Ectodermal cell (in vitro differentiated cells): ENCODE measurements at regions not wholly inside any gene's neighbourhood (a gene's known extent, or its start where the extent isn't known, plus 50 kb on each side); places are given as distances from the start of the nearest gene placed in this dataset.

ENCODE experiments used
- H3K27ac ChIP-seq: 2 replicates; pipeline ENCODE4 v1.7.0; 2013; ENCODE audit warnings: mild to moderate bottlenecking, low read depth, low read length; ENCODE audit not compliant: insufficient read depth, poor library complexity, severe bottlenecking
- H3K27me3 ChIP-seq: 2 replicates; pipeline ENCODE4 v1.7.0; 2013; ENCODE audit warnings: mild to moderate bottlenecking, low read length; ENCODE audit not compliant: insufficient read depth, control insufficient read depth, poor library complexity, severe bottlenecking
- H3K36me3 ChIP-seq: one replicate; pipeline ENCODE4 v1.7.0; 2013; ENCODE audit warnings: low read length; ENCODE audit not compliant: control insufficient read depth, insufficient read depth
- H3K4me1 ChIP-seq: one replicate; pipeline ENCODE4 v1.7.0; 2013; ENCODE audit warnings: low read length; ENCODE audit not compliant: control insufficient read depth, insufficient read depth
- H3K4me3 ChIP-seq: 2 replicates; pipeline ENCODE4 v1.7.0; 2013; ENCODE audit warnings: low read depth, low read length, control low read depth; ENCODE audit not compliant: insufficient read depth
- H3K9me3 ChIP-seq: 2 replicates; pipeline ENCODE4 v1.7.0; 2013; ENCODE audit warnings: mild to moderate bottlenecking, low read length, moderate library complexity; ENCODE audit not compliant: control insufficient read depth
- WGBS, 2 experiments: methylation state at CpG; one replicate each; pipeline ENCODE4 v1.1.7; 2013; ENCODE audit warnings: missing lambda C conversion rate in 2 of 2; 5-methylcytosine and 5-hydroxymethylcytosine counted together

DNA sequence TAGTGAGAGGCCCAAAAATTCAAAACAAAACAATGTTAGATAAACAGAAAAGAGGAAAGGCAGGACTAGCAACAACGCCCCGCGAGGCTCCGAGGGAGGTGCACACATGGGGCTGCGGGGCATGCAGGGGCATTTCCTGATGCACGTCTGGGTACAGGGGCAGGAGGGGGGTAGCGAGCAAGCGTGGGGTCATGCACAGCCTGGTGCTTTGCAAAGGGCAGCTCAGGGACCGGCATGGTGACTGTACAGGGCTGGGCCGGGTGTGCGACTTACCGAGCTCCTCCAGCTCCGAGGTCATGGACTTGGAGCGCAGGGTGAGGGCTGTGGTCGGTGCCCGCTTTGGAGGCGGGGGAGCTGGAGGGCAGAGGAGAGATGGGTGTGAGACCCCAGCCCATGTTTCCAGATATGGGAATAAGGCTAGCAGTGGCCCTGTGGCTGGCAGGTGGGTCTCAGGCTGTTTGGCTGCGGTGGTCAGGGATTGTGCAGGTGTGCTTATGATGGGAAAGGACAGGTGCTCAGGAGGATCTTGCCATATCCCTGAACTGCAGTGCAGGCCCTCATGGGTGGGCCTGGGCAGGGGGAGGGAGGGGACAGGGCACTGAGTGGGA is 103.7 kb downstream of the CTTN start:
- 94 to 96% methylated on average over 18 of the region's 18 CpGs for WGBS, 2 experiments
- no peak overlapping the region for H3K4me3 ChIP-seq
- H3K36me3 ChIP-seq, result no peaks in the 10 kb centered on the region
- no peak overlapping the region for H3K27ac ChIP-seq
- H3K27me3 ChIP-seq, result no peaks in the 10 kb centered on the region
- no peaks in the 10 kb centered on the region for H3K9me3 ChIP-seq
- H3K4me1 ChIP-seq, result peaks cover 43% of the 10 kb centered on the region

DNA sequence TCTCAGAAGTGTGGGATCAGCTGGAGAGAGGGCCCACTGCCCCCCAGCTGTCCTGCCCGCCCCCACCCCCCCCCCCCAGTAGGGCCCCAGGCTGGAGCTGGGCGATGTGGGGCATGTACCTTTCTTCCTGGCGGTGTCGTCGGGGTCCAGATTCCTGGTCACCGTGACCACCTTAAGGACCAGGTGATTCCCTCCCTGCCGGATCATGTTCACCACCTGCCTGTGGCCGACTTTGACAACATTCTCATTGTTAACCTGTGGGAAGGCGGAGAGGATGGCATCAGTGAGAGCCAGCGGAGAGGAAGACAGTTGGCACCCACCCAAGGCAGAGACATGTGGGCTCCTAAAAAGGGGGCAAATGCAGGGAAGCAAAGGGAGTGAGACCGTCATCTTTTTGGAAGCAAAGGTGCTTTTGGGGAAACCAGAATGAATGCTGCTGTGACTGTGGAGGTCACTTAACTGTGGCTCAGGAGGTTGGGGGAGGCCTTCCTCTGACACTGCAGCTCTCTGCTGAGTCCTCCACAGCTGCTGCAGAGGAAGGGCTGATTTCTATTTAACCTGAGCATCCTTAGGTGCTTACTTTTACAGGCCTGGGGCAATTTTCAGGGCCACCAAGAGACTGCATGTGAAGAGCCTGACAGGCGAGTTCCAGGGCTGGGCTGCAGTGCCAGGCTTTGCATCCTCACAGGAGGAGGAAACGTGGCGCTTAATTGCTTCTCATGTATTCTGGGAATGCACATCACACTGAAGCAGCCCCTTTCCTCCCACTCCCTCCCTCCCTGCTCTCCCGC is 104.5 kb downstream of the CTTN start:
- Histone ChIP-seq H3K36me3 (no peaks in the 10 kb centered on the region), H3K27me3 (no peaks in the 10 kb centered on the region), H3K4me1 (peaks cover 35% of the 10 kb centered on the region), H3K9me3 (no peaks in the 10 kb centered on the region), H3K4me3 (no peak overlapping the region), H3K27ac (no peak overlapping the region)
- 84 to 86% methylated on average over 14 to 15 of the region's 15 CpGs for WGBS, 2 experiments

DNA sequence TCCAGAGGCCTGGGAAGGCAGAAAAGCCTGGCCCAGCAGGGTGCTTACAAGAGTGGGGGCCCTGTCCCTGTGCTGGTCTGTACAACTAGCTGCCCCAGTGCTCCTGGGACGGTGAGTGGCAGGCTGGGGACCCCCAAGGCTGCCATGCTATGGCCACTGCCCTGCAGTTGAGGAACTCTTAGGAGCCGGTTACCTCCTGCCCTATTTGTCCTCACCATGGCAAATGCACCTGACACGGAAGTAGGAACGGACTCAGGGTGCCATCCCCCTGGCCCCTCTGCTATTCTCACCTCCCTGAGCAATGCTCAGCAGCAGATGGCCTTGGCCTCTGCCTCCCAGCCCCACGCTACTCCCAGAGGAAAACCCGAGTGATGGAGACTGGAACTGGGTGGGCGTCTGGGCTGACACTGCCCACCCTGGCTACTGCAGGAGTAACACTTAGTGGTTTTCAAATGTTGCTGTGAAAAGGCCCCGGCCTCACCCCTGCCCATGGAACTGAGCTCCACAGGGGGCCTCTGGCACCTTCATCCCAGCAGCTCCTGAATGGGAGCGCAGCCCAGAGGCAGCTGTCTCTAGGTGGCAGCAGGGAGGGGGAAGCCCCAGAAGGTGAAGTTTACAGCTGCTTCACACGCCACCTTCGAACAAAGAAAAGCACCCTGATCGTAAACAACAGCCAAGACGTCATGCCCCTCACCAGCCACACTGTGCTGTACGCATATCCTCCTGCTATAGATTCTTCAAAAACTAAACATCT is 105.3 kb downstream of the CTTN start:
- Histone ChIP-seq H3K4me3 (no peak overlapping the region), H3K9me3 (no peaks in the 10 kb centered on the region), H3K36me3 (no peaks in the 10 kb centered on the region), H3K4me1 (peaks cover 33% of the 10 kb centered on the region), H3K27me3 (no peaks in the 10 kb centered on the region), H3K27ac (no peak overlapping the region)
- 78 to 83% methylated on average over 14 of the region's 14 CpGs for whole genome bisulfite sequencing, 2 experiments

DNA sequence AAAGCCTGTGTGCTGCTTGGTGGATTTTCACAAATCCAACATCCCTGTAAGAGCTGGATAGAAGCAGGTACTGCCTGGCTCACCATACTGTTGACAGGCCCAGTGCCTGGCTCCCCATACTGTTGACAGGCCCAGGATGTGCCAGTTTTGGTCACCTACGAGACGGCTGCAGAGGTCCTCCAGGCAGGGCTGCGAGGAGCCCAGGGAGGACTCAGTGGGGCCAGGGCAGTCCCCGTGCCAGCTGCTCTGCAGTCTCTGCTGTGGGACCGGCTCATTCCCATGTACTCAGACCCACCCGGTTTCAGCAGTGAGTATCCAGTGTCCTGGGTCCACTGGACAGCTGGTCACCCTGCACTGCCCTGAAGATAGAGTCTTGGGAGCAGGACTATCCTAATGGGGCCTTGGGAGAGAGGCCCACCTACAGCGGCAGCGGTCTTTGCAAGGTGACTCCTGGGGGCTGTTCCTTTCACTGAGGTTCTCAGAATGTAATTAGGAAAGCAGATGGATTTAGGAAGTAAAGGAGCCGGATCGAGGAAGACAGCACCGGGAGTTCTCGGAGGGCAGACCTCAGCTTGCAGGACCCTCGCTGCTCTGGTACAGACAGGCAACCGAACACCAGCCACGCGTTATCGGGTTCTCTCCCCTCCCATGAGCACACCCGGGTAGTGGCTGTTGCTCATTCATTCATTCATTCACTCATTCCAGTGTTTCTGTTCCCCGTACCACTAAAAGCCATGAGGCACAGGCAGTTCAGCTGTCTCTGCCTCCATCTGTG is 106.1 kb downstream of the CTTN start:
- H3K9me3 ChIP-seq, result no peaks in the 10 kb centered on the region
- H3K27ac ChIP-seq, result no peak overlapping the region
- H3K4me3 ChIP-seq, result no peak overlapping the region
- H3K36me3 ChIP-seq, result no peaks in the 10 kb centered on the region
- H3K27me3 ChIP-seq, result no peaks in the 10 kb centered on the region
- WGBS, 2 experiments, result 93% methylated on average over 19 of the region's 19 CpGs
- H3K4me1 ChIP-seq, result peaks cover 33% of the 10 kb centered on the region

DNA sequence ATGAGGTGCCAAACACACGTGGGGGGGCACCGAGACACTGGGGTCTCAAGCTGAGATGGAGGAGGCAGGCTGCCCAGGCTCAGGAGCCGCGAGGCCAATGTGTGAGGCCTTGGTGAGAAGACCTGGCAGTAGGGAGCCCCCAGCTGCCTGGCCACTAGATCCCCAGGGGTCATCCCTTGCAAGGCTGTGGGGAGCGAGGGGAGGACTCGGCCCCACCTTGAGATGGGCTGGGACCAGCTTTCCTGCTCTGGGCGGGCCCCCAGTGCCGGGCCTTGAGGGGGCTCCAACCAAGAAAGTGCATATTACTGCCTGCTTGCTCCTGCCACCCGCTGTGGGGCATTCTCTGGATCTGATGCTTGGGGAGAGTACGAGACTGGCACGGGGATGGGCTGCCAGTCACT is 107.0 kb downstream of the CTTN start:
- H3K4me3 ChIP-seq, result no peak overlapping the region
- no peak overlapping the region for H3K27ac ChIP-seq
- no peaks in the 10 kb centered on the region for H3K27me3 ChIP-seq
- peaks cover 30% of the 10 kb centered on the region for H3K4me1 ChIP-seq
- H3K36me3 ChIP-seq, result no peaks in the 10 kb centered on the region
- WGBS, 2 experiments, result 88 to 89% methylated on average over 11 of the region's 11 CpGs
- no peaks in the 10 kb centered on the region for H3K9me3 ChIP-seq

DNA sequence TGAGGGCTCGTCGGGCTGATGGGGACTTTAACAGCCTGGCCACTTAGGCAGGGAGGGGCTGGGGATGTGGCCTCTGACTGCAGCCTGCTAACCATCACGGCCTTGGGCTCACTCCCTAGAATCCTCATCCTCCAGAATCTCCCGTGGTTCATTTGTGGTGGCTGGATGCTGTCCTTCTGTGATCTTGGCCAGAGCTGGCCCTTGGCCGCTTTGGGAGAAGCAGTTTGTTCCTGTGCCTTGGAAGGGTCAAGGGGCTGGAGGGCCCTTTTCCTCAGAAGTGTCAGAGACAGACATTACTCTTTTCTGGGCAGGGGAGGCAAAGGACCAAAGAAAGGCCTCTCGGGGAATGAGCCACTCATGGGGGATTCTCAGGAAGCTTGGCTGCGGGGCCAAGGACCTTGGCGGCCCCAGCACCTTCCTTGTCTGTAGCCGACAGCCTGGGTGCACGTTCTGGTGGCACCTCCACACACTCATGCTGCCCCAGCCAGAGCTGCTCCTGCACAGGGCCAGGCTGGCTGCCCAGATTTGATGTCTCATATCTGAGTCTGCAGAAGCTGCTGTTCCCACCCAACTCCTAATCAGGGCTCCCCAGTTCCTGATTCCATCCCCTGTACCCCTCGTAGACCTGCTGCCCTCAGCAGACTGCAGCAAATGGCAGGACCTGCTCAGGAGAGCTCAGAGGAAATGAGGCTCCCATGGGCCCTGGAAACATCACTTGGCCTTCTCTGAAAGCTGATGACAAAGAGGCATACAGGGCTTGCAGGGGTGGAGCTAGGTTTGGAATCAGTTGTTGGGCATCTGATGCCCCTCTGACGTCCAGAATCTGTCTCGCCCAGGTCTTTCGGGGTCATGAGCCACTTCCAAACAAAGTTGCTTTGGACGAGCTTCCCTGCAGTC is 107.7 kb downstream of the CTTN start:
- 92 to 94% methylated on average over 15 of the region's 15 CpGs for WGBS, 2 experiments
- H3K4me1 ChIP-seq, result peaks cover 23% of the 10 kb centered on the region
- no peaks in the 10 kb centered on the region for H3K27me3 ChIP-seq
- no peaks in the 10 kb centered on the region for H3K36me3 ChIP-seq
- H3K27ac ChIP-seq, result no peak overlapping the region
- H3K4me3 ChIP-seq, result no peak overlapping the region
- H3K9me3 ChIP-seq, result no peaks in the 10 kb centered on the region

DNA sequence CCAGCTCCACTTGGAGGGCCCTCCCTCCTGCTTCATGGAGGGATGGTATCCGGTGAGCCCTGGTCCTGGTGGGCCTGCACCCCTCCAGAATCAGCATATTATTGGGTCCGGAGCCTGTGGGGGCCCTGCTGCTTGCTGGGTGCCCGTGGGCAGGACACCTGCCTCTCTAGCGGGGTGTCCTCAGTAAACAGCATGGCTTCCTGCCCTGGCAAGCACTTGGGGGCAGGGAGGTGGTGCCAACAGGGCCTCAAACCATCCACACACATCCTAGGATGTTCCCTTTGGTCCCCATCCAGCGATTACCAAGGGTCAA is 108.3 kb downstream of the CTTN start:
- Histone ChIP-seq H3K36me3 (no peaks in the 10 kb centered on the region), H3K4me3 (no peak overlapping the region), H3K27me3 (no peaks in the 10 kb centered on the region), H3K9me3 (no peaks in the 10 kb centered on the region), H3K4me1 (peaks cover 20% of the 10 kb centered on the region), H3K27ac (no peak overlapping the region)
- WGBS, 2 experiments, result 94 to 95% methylated on average over 5 of the region's 5 CpGs

DNA sequence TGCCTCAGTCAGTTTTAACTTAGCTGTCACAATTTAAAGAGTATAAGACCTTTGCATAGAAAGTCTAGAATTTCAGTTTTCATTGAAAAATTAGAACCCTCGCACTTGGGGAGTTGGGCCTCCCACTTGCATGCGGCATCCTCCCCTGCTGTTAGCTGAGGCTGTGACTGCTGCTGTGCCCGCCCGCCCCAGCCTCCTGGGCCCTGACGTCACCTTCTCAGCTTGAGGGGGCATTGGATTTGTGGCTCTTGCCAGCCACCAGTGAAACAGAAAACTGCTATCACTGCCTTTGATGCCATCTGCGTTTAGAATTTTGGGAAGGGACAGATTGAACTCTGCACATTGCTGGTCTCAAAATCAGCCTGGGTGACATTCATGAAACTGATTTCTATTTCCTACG is 108.7 kb downstream of the CTTN start:
- no peak overlapping the region for H3K27ac ChIP-seq
- H3K27me3 ChIP-seq, result no peaks in the 10 kb centered on the region
- no peaks in the 10 kb centered on the region for H3K36me3 ChIP-seq
- H3K4me3 ChIP-seq, result no peak overlapping the region
- H3K9me3 ChIP-seq, result no peaks in the 10 kb centered on the region
- peaks cover 20% of the 10 kb centered on the region for H3K4me1 ChIP-seq
- WGBS, 2 experiments, result 91 to 92% methylated on average over 7 of the region's 7 CpGs

DNA sequence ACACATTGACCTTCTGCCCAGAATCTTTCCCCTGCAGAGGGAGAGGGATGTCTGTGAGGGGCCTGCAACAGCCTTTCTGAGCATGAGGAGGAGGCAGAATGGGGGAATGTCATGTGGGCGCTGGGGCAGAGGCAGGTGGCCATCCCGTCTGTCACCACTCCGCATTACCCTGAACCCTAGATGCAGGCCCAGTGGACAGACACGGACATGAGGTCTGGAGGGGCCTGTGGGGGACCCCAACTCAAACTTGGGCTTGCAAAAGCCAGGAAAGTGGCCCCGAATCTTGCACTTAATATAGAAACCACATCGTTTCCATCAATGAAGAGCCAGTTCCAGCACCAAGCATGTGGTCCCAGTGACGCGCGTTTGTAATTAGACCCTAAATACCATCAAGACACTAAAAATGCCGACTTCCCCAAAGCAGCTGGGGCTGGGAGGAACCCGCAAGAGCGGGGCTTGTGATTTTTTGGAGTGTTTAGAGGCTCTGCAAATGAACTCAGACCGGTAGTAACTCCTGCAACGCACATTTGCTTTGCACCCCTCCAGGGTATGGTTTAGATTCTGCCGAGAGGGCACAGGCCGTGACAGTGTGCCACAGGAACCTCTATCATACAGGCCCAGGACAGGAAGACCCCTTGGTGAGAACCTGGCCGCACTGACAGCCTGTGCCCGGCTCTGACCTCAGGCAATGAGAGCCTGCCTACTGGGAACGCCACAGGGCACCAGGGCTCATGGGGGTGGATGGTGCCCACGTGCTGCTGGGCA is 109.3 kb downstream of the CTTN start:
- 89 to 90% methylated on average over 20 of the region's 20 CpGs for WGBS, 2 experiments
- Histone ChIP-seq H3K27me3 (no peaks in the 10 kb centered on the region), H3K27ac (no peak overlapping the region), H3K9me3 (peaks cover under 1% of the 10 kb centered on the region), H3K36me3 (no peaks in the 10 kb centered on the region), H3K4me1 (peaks cover 20% of the 10 kb centered on the region), H3K4me3 (no peak overlapping the region)
